HG03432 (cell line): ENCODE measurements at regions not wholly inside any gene's neighbourhood (a gene's known extent, or its start where the extent isn't known, plus 50 kb on each side); places are given as distances from the start of the nearest gene placed in this dataset.

Experiments used
- ATAC-seq: cut with Tn5 transposase; IDR thresholded peaks from one replicate; pipeline ENCODE4 v1.9.1; 2021; ENCODE audit warnings: mild to moderate bottlenecking, moderate library complexity; ENCODE audit not compliant: unreplicated experiment

DNA sequence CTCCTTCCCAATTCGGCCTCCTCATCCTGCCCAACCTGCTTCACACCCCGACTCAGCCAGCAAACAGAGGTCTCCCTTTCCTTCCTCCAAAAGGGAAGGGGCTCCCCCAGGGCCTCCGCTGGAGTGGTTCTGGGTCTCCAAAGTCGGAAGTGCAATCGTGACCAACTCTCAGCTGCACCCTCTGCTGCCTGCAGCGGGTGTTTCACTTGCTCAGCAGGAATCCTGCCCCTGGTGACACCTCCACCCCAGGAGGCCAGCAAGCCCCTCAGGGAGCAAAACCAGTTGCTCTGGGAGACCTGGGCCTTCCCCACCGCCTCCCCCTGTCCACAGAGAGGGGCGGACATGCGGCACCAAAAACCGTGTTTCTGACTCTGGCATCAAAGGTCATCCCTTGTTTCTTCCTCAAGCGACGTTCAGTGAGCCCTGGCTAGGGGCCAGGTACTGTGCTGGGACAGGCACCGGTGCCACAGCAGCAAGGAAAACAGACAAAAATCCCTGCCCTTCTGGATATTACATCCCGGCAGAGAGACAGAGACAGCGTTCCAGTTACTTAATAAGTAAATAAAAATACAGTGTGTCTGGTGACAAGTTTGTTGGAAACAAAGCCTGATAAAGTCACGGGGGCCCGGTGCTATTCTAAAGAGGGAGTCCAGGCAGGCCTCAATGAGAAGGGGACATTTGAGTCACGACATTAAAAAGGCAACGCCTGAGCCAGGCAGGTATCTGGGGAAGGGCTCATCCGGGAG, 219.0 kb downstream of the BMP7 start:
- ATAC-seq = no peak

DNA sequence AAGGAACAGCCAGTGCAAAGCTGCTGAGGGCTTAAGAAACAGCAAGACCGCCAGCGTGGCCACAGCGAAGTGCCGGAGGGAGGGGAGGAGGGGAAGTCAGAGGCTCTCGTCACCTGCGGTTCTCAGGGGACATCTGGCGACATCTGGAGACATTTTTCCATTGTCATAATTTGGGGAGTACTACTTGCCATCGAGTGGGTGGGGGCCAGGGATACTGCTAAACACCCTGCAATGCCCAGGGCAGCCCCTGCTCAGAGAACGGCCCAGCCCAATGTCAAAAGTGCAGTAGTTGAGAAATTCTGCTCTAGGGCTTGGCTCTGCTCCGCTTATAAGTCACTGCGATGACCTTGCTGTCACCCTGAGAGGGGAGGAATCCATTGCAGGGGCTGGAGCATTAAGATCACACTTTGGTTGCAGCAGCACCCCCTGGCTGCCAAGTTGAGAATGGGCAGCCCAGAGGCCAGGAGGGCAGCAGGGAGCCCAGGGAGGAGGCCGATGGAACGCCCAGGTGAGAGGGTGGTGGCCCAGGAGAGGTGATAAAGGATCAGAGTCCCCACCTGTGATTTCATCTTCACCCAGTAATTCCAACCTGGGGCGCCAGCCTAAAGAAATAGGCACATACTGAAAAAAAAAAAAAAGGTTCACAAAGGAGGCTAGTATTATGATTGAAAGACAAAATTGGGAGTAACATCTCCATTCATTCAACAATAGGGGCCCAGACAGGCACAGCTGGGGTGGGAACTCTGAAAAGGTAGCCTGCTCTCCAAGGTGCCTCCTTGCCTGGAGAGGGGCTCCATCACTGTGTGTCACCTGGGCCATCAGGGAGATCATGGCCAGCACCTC, 218.2 kb downstream of the BMP7 start:
- no peak for ATAC-seq

DNA sequence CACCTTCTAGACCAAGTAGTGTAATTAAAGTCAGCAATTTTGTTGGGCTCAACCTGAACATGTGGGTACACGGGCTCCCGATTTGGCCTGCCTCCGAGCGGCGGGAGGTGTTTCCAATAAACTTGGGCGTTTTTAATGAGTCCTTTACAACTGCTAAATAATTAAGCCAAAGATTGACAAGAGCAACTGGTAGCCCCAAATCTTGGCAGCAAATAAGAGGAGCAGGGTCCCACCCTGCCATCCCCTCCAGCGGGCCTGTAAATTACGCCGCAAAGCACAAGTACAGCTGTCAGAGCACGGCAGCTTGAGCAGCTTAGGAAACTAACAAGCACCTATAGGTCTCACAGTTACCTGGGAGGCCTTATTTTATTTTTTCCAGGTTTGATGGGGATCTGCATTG, 217.1 kb downstream of the BMP7 start:
- ATAC-seq = no peak

DNA sequence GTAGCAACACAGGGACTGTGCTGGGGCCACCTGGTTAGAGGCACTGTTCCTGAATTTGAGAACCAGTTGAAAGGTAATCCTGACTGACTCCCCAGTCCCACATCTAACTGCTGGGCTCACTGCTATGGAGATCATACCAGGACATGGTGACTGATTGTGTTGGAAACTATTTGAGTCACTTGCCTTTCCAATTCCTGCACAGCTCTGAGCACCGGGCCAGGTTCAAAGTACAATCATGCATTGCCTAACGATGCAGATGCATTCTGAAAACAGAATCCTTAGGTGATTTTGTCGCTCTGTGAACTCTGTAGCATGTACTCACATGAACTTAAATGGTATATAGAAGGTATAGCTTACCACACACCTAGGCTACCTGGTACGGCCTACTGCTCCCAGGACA, 215.3 kb downstream of the BMP7 start:
- ATAC-seq = no peak

DNA sequence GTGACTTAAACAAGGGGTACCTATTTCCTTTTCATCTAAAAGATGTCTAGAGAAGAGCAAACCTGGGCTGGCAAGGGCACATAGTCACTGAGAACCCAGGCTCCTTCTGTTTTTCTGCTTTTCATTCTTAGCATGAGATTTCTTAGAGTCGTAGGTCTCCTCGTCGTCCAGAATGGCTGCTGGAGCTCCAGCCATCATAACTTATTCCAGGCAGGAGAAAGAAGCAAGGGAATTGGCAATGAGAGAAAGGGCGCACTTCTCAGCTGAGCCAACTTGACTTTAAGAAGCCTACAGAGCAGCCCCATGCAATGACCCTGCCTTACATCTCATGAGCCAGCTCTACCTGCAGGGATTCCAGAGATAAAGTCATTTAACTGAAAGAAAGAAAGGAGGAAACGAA, 213.4 kb downstream of the BMP7 start:
- no peak for ATAC-seq

DNA sequence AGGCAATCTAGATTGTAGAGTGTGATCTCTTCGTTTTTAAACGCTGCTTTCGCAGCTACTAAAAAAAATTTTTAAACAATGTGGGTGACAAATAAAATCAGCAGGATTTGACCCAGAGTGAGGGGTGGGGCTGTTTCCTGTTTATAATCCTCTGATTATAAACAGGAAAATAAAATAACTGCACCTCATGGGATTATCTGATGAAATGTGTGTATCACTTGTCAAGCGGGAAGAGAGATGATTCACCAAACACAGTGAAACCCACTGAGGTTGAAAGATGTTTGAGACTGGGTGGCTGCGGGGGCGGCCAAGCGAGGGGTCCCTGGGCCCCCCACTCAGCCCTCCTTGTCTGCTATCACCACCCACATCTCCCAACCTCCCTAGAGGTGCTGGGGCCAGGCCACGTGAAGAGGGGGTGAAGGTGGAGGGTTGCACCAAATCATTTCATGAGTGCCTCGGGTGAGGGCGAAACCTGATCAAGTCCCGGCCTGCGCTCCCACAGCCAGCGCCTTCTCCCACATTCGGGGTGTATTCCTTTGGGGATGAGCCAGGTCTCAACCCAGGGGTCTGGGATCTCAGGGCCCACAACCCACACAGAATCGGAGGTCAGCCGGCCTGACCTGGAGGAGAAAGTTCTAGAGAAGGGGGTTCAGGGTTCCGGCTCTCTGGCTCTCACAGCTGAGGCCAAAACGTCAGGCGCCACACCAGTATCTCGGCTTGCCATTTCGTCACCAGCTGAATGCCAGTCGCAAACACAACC, 212.5 kb downstream of the BMP7 start:
- ATAC-seq = no peak

DNA sequence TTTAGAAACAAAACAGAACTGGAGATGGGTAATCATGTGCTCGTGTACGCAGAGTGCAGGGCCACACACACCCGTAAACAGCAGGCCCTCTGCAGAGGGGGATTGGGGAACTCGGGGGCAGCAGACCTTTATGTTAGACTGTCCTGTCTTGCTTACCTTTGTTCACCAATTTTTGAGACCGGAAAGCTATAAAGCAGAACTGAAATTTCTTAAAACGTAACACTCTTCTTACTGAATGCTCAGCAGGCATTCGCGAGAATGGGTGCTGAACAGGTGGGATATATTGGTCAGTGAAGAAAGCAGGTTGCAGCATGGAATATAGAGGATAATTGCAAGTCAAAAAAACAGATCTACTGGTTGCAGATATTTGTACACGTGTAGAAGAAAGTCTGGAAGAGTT, 211.1 kb downstream of the BMP7 start:
- ATAC-seq = no peak

DNA sequence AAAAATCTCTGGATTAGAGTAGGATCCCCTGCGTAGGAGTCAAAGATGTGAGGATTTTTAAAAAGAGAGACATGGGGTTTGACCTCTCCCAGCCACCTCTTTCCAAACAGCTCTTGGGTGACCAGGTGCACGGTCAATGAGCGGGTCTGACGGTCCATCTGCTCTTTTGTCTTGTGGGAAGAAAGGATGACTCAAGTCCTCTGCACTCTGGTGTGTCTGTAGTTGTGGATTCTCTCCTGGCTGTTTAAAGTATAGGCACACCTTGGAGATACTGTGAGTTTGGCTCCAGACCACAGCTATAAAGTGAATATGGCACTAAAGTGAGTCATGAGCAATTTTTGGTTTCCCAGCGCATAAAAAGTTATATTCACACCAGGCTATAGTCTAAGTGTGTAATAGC, 209.8 kb downstream of the BMP7 start:
- ATAC-seq = no peak

DNA sequence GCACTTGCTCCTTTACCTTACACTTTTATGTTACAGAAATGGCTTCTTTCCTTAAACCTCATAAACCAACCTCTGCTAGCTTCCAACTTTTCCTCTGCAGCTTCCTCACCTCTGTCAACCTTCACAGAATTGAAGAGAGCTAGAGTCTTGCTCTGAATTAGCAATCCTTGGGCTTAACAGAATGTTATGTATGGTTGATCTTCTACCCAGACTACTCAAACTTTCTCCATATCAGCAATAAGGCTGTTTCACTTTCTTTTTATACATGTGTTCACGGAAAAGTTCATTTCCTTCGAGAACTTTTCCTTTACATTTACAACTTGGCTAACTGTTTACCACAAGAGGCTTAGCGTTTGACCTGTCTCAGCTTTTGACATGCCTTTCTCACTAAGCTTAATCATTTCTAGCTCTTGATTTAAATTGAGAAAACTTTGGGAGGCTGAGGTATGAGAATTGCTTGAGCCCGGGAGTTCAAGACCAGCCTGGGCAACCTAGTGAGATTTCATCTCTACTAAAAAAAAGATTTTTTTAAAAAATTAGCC, 207.3 kb downstream of the BMP7 start:
- no peak for ATAC-seq

DNA sequence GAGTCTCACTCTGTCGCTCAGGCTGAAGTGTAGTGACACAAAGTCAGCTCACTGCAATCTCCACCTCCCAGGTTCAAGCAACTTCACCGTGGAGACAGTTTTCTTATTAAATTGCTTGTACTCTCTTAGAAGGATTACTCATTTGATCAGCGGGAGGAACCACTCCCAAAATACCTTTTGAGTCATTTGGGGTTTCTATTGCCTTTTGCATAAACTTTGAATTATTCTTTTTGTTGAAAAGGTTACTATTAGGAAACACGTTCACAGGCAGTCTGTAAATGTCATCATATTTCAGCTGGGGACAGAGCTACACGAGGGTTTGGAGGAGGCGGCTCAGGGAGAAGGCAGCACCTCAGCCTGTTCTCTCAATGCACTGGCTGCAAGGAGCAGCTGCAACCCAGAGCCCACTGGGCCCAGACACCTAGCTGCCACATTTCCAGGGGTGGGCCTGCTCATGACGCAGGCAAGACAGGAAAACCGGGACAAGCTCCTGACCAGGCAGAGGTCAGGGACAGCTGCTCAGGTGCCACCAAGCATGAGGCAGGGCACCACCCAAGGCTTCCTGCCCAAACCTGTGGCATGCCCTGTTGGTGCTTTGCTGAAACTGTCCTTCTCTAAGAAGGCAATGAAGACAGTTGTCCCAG, 205.9 kb downstream of the BMP7 start:
- no peak for ATAC-seq

DNA sequence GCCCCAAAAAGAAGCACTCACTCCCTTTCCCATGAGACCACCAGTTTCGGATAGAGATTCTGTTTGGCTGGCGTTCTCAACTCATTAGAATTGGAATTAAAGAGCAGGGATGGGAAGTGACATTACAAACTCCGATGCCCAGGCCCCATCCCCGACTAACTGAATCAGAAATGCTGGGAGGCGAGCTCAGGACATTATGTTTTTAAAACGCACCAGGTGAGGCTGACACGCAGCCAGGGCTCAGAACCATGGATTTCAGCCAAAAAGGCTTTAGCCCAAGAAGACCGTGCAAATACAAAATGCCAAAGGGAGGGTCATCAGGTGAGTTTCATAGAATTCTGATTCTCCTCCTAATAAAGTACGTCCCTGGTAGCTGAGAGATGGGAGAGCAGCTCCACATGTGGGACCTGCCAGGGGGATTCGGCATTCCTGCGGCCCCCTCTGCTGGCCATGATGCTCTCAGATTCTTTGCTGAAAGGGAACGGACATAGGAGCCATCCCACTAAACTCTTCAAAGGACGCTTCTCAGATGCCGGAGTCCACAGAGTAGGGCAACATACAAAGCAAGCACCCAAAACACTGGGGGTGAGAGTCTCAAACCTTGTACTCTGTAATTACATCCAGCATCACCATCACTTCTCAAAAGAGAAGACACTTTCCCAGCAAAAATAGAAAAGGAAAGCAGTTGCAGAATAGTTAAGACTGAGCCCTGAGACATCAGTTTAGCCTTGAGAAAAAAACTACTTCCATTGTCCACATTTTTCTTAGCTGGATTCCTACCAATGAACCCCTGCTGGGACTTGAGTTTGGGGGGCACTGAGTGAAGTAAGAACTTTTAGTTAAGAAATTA, 205.2 kb downstream of the BMP7 start:
- no peak for ATAC-seq

DNA sequence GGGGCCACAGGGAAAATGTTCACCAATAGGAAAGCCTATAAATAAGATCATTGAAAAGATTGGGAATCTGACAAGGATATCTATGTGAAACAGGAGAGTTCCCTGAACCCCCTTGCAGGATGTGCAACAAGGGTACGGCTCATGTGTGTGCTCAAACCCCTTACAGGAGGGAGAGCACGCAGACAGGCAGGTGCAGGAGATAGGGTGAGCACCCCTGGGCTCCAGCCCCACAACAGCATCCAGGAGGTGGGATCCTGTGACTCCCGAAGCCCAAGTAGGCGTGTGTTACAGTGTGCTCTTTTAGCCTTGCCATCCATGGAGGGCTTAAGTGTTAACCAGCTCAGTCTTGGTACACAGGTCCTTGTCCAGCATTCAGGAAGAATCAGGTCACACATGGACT, 204.2 kb downstream of the BMP7 start:
- ATAC-seq = no peak

DNA sequence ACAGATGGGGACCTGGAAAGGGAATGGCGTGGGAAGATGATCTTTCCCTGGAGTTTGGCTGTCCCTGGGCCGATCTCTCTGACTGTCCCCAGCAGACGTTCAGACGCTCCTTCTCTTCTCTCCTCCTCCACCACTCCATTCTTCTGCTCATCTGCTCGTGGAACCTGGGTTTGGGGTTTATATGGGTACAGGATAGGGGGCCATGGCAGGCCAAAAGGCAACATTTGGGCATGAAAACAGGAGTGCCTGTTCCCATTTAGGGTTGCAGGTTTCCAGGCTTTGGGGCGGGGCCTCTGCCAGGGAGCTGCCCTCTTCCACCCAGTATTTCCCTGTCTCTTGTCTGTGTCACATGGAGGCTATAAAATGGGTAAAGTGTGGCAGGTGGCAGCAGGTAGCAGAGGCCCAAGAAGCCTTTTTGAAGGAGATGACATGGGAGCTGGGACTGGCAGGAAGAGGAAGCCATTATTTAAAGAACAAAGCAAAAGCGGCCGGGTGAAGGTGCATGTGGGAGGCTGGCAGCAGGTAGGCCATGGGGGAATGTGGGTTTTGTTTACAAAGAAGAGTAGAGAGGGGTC, 203.7 kb downstream of the BMP7 start:
- no peak for ATAC-seq

DNA sequence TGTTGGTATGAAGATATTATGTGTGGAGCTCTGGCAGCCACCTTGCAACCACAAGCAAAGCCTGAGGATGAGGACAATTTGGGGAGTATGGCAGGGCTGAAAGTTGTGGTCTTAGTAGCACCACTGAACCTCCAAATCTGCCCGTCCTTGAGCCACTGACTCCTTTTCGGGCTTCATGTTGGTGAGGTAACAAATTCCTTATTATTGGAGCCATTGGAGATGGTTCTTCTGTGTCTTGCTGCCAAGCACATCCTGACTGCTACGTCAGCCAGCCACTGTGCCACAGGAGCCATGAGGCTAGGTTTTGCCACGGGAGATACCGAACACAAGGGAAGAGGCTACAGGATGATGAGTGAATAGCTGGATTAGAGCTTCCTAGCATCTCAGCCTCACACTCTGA, 201.6 kb downstream of the BMP7 start:
- no peak for ATAC-seq

DNA sequence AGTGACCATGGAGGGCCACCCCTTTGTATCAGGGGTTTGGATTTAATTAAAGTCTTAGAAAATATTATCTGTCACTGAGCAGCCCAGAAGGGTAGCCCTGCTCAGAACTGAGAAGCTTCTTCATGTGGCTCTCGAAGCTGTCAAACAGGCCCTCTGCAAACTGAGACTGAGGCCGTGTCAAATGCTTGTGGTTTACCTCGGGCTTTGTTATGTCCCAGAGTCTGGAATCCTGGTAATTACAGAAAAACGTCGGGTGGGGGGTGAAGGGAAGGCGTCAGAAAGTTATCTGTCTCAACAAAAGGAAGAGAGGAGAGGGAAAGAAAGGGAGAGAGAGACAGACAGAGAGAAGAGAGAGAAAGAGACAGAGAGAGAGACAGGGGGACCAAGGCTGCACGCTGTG, 200.8 kb downstream of the BMP7 start:
- no peak for ATAC-seq

DNA sequence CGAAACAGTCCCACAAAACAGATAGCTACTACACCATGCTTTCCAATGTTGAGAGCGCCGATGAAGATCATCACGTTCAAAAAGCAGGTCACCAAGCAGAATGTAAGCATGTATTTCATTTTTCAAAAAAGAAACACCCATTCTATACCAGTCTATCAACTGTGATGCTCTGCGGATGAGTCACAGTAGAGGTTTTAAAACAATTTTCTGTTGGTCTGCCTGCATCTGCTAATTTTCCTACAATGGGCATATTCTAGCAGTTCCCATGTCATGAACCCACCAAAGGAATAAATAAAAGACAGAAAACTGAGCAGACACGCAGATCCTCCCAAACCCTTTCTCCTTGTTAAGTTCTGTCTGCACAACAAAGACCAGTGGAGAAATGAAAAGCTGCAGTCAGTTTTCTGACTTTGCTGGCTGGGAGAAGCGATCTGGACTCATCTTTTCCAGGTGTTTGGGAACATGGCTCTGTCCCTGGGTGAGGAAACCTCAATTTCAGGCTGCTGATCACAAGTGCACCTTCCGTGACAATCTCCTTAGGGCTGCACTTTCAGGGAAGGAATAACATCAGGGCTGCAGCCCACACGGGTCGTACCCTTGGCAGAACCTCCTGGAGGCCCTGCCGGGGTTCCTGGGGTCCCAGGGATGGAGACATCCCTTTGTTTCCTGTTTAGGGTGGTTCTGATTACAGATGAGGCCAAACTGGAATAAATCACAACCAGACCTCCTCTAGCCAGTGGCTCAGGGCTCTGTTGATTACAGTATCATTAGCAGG, 200.1 kb downstream of the BMP7 start:
- ATAC-seq = no peak

DNA sequence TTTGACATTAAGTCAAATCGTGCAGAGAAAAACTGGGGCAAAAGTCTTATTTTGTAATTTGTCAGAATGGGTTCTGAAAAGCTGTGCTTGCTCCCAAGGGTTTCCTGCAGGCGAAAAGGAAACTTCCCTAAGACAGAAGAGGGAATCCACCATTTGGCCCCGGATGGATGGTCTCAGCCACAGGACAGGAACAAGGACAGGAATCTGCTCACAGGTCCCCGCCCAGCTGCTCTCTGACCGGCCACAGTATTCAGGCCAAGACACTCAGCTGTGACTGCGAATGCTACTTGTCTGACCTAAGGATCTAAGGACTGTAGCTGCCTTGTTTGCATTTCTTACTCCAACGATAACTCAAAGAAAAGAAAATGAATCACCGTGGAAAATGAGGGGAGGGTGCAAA, 197.0 kb downstream of the BMP7 start:
- ATAC-seq = no peak

DNA sequence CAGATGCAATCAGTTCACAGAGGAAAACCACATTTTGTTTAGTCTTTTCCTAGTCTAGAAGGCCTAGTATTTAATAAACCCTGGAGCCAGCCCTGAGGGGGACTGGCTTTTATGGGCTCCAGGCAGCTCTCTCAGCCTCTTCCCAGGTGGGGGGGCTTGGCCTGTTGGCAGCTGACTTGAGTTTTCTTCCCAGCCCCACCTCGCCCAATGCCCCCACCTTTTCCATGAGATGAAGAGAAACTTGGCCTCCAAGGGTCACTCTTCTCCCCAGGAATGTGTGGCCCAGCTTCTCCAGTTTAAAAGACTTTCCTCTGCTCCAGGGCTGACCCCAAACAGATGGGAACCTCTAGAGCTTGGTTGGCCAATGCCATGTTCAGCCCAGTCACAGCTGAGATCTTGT, 196.1 kb downstream of the BMP7 start:
- no peak for ATAC-seq

DNA sequence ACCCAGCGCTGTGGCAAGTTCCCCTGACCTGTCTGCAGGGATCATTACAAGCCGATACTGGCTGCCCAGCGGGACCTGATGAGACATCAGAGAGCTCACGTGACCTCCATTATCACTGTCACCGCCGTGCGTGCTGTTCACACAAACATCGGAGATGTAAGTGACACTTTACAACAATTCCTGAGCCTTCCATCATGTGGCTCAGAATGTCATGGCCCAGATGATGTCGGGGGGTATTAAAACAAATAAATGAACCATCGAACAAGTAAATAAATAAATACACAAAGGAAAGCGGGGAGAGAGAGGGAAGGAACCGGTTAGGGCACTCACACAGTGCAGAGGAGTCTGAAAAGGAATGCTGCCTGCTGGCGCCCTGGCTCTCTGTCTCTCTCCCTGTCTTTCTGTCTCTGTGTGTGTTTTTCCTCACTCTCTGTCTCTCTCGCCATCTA, 195.1 kb downstream of the BMP7 start:
- no peak for ATAC-seq
